Thoracic aorta (tissue), 2 donors: ENCODE measurements at regions not wholly inside any gene's neighbourhood (a gene's known extent, or its start where the extent isn't known, plus 50 kb on each side); places are given as distances from the start of the nearest gene placed in this dataset.
A peak's percentile ranks its signal among the peaks of the same experiment; 100 is the strongest.
"Not testable (repeated sequence)": the region's sequence is repeated elsewhere in the genome, so short reads cannot be mapped to it uniquely, and the experiment has no call there.

Experiments
- ATAC-seq: fragments of 150-250 bp; one replicate; pipeline ENCODE4 v1.8.0; 2017; ENCODE audit warnings: low read depth; ENCODE audit not compliant: insufficient number of reproducible peaks, low FRiP score
- DNase-seq: peaks from one replicate; pipeline ENCODE4 v3.0.0-alpha.2; 2020; ENCODE audit warnings: low spot score
- H3K27ac ChIP-seq, 2 donors: fragments of 200-600 bp; sonication (generic); 1 replicate in 1 of 2; 2 replicates in 1 of 2; pipeline ENCODE4 v1.5.1; 2016; ENCODE audit warnings: mild to moderate bottlenecking in 2 of 2, moderate library complexity in 2 of 2
- H3K27me3 ChIP-seq: fragments of 200-600 bp; sonication (generic); replicated peaks from 2 replicates; pipeline ENCODE4 v1.6.0; 2016; ENCODE audit warnings: mild to moderate bottlenecking; ENCODE audit not compliant: insufficient read depth
- H3K36me3 ChIP-seq: fragments of 200-600 bp; sonication (generic); one replicate; pipeline ENCODE4 v1.5.1; 2016
- H3K4me1 ChIP-seq, 2 donors: fragments of 200-600 bp; sonication (generic); 1 replicate in 1 of 2; 2 replicates in 1 of 2; pipeline versions ENCODE4 v1.5.1 to v1.6.0; 2016; ENCODE audit warnings: low read depth in 2 of 2, mild to moderate bottlenecking in 1 of 2; ENCODE audit not compliant: control insufficient read depth in 1 of 2
- H3K4me3 ChIP-seq: fragments of 200-600 bp; sonication (generic); 2 replicates; pipeline ENCODE4 v1.5.1; 2016; ENCODE audit warnings: mild to moderate bottlenecking
- H3K9me3 ChIP-seq: fragments of 200-600 bp; sonication (generic); 2 replicates; pipeline ENCODE4 v1.5.1; 2016
- TF ChIP-seq, protein P1 (sequence below): fragments of 200-600 bp; sonication (generic); IDR thresholded peaks from one replicate; pipeline ENCODE4 v1.5.1; 2019; ENCODE audit warnings: antibody characterized with exemption

DNA sequence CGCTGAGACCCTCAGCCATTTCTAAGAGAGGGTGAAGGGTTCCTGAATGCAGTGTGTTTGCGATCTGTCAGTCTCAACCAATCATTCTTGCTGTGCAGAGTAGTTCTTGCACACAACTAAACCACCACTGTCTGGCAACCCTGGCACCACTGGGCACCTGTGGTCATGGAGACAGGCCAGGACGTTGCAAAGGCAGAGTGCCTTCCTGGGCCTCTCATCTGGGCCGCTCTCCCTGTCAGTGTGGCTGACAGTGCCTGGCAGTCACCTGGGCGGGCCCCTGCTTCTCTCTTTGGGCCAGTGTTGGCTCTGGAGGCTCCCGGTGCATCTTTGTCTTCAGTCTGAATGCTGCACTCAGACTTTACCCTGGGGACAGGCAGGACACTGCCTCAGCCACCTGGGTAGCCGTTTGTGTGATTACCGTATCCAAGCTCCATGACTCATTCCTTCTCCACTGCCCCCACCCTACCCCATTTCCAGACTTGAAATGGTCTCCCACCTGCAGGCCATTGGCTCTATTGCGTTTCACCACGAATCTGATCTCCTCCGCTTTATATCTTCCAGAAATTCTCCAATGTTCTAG, 104.6 kb upstream of the KLF13 start:
- Histone ChIP-seq H3K4me1 (peaks cover 13 to 28% of the 10 kb centered on the region in 2 donors), H3K36me3 (no peaks in the 10 kb centered on the region), H3K27ac (no peak overlapping the region), H3K4me3 (no peak overlapping the region), H3K9me3 (no peaks in the 10 kb centered on the region), H3K27me3 (no peaks in the 10 kb centered on the region)
- TF ChIP-seq, protein P1, sequence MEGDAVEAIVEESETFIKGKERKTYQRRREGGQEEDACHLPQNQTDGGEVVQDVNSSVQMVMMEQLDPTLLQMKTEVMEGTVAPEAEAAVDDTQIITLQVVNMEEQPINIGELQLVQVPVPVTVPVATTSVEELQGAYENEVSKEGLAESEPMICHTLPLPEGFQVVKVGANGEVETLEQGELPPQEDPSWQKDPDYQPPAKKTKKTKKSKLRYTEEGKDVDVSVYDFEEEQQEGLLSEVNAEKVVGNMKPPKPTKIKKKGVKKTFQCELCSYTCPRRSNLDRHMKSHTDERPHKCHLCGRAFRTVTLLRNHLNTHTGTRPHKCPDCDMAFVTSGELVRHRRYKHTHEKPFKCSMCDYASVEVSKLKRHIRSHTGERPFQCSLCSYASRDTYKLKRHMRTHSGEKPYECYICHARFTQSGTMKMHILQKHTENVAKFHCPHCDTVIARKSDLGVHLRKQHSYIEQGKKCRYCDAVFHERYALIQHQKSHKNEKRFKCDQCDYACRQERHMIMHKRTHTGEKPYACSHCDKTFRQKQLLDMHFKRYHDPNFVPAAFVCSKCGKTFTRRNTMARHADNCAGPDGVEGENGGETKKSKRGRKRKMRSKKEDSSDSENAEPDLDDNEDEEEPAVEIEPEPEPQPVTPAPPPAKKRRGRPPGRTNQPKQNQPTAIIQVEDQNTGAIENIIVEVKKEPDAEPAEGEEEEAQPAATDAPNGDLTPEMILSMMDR = no peak
- ATAC-seq (no peak), DNase-seq (no peak)

DNA sequence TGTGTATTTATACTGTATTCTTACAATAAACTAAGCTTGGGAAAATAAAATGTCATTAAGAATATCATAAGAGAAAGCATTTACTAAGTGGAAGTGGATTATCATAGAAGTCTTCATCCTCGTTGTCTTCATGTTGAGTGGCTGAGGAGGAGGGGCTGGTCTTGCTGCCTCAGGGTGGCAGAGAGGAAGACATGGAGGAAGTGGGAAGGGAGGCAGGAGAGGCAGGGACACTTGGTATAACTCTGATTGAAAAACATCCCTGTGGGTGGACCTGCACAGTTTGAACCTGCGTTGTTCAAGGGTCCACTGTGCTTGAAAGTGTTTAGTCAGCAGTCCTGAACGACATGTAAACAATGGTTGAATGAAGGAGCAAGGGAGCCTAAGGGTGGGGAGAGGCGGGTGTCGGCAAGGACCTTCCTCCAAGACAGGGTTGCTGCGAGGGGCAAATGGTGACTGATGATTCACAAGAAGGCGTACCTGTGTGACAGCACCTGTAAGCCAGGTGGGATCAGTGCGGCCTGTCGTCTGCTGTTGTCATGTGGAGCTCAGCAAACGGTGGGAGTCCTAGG, 103.8 kb upstream of the KLF13 start:
- DNase-seq (no peak), ATAC-seq (no peak)
- Histone ChIP-seq H3K36me3 (no peaks in the 10 kb centered on the region), H3K9me3 (no peaks in the 10 kb centered on the region), H3K4me3 (no peak overlapping the region), H3K27me3 (no peaks in the 10 kb centered on the region), H3K4me1 (peaks cover 13 to 28% of the 10 kb centered on the region in 2 donors), H3K27ac (no peak overlapping the region)
- TF ChIP-seq, protein P1 = no peak

DNA sequence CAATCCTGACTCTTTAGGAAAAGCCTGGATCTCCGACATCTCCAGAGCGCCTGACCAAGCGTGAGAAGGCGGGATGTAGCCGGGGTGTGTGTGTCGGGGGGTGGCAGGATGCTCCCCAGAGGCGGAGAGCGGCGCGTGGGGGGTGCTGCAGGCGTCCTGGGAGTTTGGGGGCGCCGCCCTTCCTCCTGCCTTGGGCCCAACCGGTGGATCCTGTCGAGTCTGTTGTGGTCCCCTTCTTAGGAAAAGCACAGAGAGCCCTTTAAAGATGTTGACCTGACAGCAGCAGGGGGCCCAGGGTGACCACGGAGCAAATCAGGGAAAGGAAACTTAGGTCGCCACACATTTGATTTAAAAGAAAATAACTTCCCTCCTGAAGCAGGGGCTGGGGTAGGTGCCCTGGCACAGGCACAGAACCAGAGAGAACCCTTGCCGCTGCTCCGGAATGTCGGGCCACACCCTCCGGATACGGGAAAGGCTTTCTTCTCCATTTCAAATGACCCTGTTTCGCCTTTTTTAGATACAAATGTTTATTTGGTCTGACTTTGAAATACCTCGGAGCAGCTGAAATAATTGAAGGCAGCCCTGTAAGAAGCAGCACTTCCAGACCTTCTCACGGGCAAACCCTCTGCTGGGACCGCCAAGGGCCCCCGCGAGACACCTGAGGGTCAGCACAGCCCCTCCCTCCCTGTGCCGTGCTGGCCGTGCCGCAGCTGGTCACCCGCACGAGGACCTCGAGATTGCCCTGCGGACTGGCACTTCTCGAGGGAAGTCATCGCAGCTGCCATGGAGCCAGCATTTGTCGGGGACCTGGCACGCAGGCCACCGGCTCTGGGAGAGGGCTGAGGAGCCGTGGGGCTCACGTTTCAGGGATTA, 102.9 kb upstream of the KLF13 start:
- no peaks in the 10 kb centered on the region for H3K27me3 ChIP-seq
- peaks cover 13 to 25% of the 10 kb centered on the region in 2 donors for H3K4me1 ChIP-seq
- H3K27ac ChIP-seq = no peak overlapping the region
- H3K36me3 ChIP-seq = no peaks in the 10 kb centered on the region
- H3K4me3 ChIP-seq = peak overlapping the region; percentile 68
- H3K9me3 ChIP-seq = no peaks in the 10 kb centered on the region
- TF ChIP-seq, protein P1 = no peak
- peak; percentile 9 for ATAC-seq
- DNase-seq = no peak

DNA sequence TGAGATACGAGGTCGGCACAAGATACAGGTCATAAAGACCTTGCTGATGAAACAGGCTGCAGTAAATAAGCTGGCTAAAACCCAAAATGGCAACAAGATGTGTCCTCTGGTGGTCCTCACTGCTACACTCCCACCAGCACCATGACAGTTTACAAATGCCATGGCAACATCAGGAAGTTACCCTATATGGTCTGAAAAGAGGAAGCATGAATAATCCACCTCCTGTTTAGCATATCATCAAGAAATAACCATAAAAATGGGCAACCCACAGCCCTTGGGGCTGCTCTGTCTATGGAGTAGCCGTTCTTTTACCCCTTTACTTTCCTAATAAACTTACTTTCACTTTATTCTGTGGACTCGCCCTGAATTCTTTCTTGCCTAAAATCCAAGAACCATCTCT, 102.0 kb upstream of the KLF13 start:
- ATAC-seq, H3K27me3 ChIP-seq, DNase-seq, H3K36me3 ChIP-seq, H3K9me3 ChIP-seq, H3K27ac ChIP-seq: not testable (repeated sequence)
- Histone ChIP-seq H3K4me1 (peaks cover 13 to 20% of the 10 kb centered on the region in 2 donors), H3K4me3 (peak overlapping the region; percentile 68)

DNA sequence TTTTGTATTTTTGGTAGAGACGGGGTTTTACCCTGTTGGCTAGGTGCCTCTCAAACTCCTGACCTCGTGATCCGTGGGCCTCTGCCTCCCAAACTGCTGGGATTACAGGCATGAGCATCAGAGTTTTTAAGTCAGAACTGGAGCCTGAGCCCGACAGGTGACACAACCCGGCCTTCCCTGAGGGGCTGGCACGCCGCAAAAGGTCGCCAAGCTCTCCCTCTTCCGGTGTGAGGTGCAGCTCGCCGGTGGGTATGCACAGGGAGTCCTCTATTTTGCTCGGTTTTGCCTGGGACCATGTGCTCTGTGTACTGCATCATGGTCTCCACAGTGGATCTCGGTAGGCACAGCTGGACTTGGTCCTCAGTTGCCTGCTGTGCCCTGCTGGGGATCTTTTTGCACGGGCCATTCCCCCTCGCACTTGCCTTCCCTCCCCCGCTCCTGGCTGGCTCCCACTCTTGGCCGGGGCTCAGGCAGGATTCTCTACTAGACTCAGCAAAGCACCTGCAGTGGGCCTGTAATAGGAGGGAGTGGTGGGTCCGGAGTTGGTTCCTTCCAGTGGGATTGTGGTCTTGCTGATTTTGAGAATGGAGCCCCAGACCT, 101.2 kb upstream of the KLF13 start:
- H3K27ac ChIP-seq = no peak overlapping the region
- no peaks in the 10 kb centered on the region for H3K27me3 ChIP-seq
- H3K4me3 ChIP-seq = no peak overlapping the region
- ATAC-seq (no peak), DNase-seq (no peak)
- no peaks in the 10 kb centered on the region for H3K36me3 ChIP-seq
- H3K4me1 ChIP-seq = peaks cover 13 to 20% of the 10 kb centered on the region in 2 donors
- TF ChIP-seq, protein P1 = no peak
- no peaks in the 10 kb centered on the region for H3K9me3 ChIP-seq
